Spleen (tissue), 11 donors: ENCODE measurements at regions not wholly inside any gene's neighbourhood (a gene's known extent, or its start where the extent isn't known, plus 50 kb on each side); places are given as distances from the start of the nearest gene placed in this dataset.
"Not testable (repeated sequence)": the region's sequence is repeated elsewhere in the genome, so short reads cannot be mapped to it uniquely, and the experiment has no call there.

Experiments used
- DNase-seq: peaks from one replicate; pipeline ENCODE4 v3.0.0-alpha.2; 2020
- H3K27ac ChIP-seq, 8 donors: fragments of 200-600 bp; sonication (generic) in 7 of 8; 1 replicate in 4 of 8; 2 replicates in 4 of 8; pipeline versions ENCODE4 v1.5.0 to v1.8.0; 2016 to 2021; ENCODE audit warnings: inconsistent platforms in 4 of 8, mild to moderate bottlenecking in 4 of 8, moderate library complexity in 1 of 8
- H3K27me3 ChIP-seq, 7 donors: fragments of 200-600 bp; sonication (generic) in 6 of 7; replicated peaks in 1 of 7; 1 replicate in 4 of 7; 2 replicates in 3 of 7; pipeline versions ENCODE4 v1.5.0 to v1.8.0; 2016 to 2021; ENCODE audit warnings: inconsistent platforms in 3 of 7, mild to moderate bottlenecking in 1 of 7
- H3K36me3 ChIP-seq, 6 donors: fragments of 200-600 bp; sonication (generic) in 5 of 6; 1 replicate in 4 of 6; 2 replicates in 2 of 6; pipeline versions ENCODE4 v1.5.0 to v1.8.0; 2016 to 2021; ENCODE audit warnings: inconsistent platforms in 2 of 6
- H3K4me1 ChIP-seq, 6 donors: fragments of 200-600 bp; sonication (generic) in 5 of 6; 1 replicate in 3 of 6; 2 replicates in 3 of 6; pipeline versions ENCODE4 v1.5.0 to v1.8.0; 2016 to 2021; ENCODE audit warnings: inconsistent platforms in 3 of 6
- H3K4me3 ChIP-seq, 8 donors: fragments of 200-600 bp; sonication (generic) in 7 of 8; 1 replicate in 4 of 8; 2 replicates in 4 of 8; pipeline versions ENCODE4 v1.5.0 to v1.8.0; 2016 to 2021; ENCODE audit warnings: inconsistent platforms in 4 of 8, mild to moderate bottlenecking in 4 of 8, moderate library complexity in 2 of 8
- H3K9me3 ChIP-seq, 8 donors: fragments of 200-600 bp; sonication (generic) in 7 of 8; 1 replicate in 4 of 8; 2 replicates in 4 of 8; pipeline versions ENCODE4 v1.5.0 to v1.8.0; 2016 to 2021; ENCODE audit warnings: inconsistent platforms in 4 of 8
- POLR2A ChIP-seq, 3 donors: fragments of 450-650 bp; IDR thresholded peaks; one replicate each; pipeline ENCODE4 v1.5.1; 2017; ENCODE audit warnings: antibody characterized with exemption in 3 of 3, mild to moderate bottlenecking in 1 of 3
- POLR2AphosphoS5 ChIP-seq, 3 donors: sonication (generic); formaldehyde crosslinking; IDR thresholded peaks; one replicate each; pipeline ENCODE4 v1.5.1; 2017; ENCODE audit warnings: antibody characterized with exemption in 3 of 3
- WGBS, 5 donors: extraction: QIAGEN DNeasy Blood & Tissue Kit in 3 of 5; methylation state at CpG; one replicate each; pipeline versions ENCODE4 v1.1.5 to v1.1.7; 2013 to 2018; 5-methylcytosine and 5-hydroxymethylcytosine counted together
- intact Hi-C: fragments of 100-400 bp; cut with DNase I; formaldehyde crosslinking; loops from one replicate; pipeline ENCODE4 v1.15.0; 2023; ENCODE audit warnings: low total_unique reads
- TF ChIP-seq, protein P1 (sequence below), 11 experiments: fragments of 200-600 bp in 7 of 11; fragments of 450-650 bp in 4 of 11; sonication (generic) in 4 of 11; IDR thresholded peaks in 8 of 11; conservative IDR thresholded peaks in 3 of 11; 1 replicate in 7 of 11; 2 replicates in 4 of 11; pipeline versions ENCODE4 v1.4.0 to v1.8.0; 2016 to 2021; ENCODE audit warnings: antibody characterized with exemption in 11 of 11, inconsistent platforms in 4 of 11, mild to moderate bottlenecking in 1 of 11
- donor health status: healthy with polysubstance abuse.
- donor health status: DM: no; HTN: no; CAD: no; lungs with moderate emphysema.
- donor health status: DM: no; HTN: no; CAD: no.
- donor health status: Bipolar disorder and iron deficiency.
- donor health status: healthy.
- donor health status: DM: no; HTN: no; CAD: no.
- donor health status: DM: yes; HTN: yes; CAD: no.

- no peak for DNase-seq
- no peaks in the 10 kb centered on the region for H3K36me3 ChIP-seq
- intact Hi-C loops = no loop called here
- no peak overlapping the region for H3K4me3 ChIP-seq
- peaks cover 0 to 10% (median 0%) of the 10 kb centered on the region in 8 donors for H3K9me3 ChIP-seq
- no peaks in the 10 kb centered on the region for H3K4me1 ChIP-seq
- no peak overlapping the region for H3K27ac ChIP-seq
- WGBS, 5 donors = 85 to 95% (median 88%) methylated on average over 4 of the region's 4 CpGs
- no peaks in the 10 kb centered on the region for H3K27me3 ChIP-seq
- TF ChIP-seq, protein P1, sequence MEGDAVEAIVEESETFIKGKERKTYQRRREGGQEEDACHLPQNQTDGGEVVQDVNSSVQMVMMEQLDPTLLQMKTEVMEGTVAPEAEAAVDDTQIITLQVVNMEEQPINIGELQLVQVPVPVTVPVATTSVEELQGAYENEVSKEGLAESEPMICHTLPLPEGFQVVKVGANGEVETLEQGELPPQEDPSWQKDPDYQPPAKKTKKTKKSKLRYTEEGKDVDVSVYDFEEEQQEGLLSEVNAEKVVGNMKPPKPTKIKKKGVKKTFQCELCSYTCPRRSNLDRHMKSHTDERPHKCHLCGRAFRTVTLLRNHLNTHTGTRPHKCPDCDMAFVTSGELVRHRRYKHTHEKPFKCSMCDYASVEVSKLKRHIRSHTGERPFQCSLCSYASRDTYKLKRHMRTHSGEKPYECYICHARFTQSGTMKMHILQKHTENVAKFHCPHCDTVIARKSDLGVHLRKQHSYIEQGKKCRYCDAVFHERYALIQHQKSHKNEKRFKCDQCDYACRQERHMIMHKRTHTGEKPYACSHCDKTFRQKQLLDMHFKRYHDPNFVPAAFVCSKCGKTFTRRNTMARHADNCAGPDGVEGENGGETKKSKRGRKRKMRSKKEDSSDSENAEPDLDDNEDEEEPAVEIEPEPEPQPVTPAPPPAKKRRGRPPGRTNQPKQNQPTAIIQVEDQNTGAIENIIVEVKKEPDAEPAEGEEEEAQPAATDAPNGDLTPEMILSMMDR (IDR thresholded peaks at IDR 0.05 in 8 of 11, conservative IDR thresholded peaks at IDR 0.05 in 3 of 11) = no peak
- TF ChIP-seq POLR2A (IDR thresholded peaks at IDR 0.05) = no peak
- TF ChIP-seq POLR2AphosphoS5 (IDR thresholded peaks at IDR 0.05) = no peak
Measured at GRCh38 chr4:60663769-60664168, 536.4 kb upstream of the ADGRL3 start.

GRCh38 chr4:60682901-60683300 lies 517.2 kb upstream of the ADGRL3 start:
- Histone ChIP-seq H3K36me3 (no peaks in the 10 kb centered on the region), H3K27me3 (no peaks in the 10 kb centered on the region), H3K4me3 (no peak overlapping the region), H3K27ac (no peak overlapping the region), H3K9me3 (peaks cover 0 to 7% (median 0%) of the 10 kb centered on the region in 8 donors), H3K4me1 (no peaks in the 10 kb centered on the region)
- TF ChIP-seq POLR2A (IDR thresholded peaks at IDR 0.05) (no peak), POLR2AphosphoS5 (IDR thresholded peaks at IDR 0.05) (no peak)
- TF ChIP-seq, protein P1 (IDR thresholded peaks at IDR 0.05 in 8 of 11, conservative IDR thresholded peaks at IDR 0.05 in 3 of 11) = no peak
- WGBS, 5 donors = 57 to 67% (median 61%) methylated on average over 1 of the region's 1 CpG
- intact Hi-C loops = no loop called here
- DNase-seq = no peak

DNA sequence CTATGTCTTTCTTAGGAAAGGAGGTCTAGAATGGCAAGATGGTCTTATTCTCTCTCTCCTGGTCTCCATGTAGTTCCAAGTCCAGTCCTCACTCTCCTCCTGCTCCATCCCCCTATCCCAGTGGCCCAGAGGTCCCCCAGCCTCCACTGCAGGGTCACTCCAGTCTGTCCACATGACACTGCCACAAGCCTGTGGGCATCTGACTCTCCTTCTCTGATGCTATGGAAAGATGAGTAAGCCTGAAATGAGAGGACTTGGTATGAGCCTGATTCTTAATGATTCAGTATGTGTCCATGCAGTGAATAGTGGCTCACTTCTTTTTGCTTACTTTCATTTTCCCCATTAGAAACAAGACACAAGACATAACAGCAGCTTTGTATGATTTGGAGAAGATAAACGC lies 516.8 kb upstream of the ADGRL3 start:
- Histone ChIP-seq H3K4me1 (no peaks in the 10 kb centered on the region), H3K36me3 (no peaks in the 10 kb centered on the region), H3K4me3 (no peak overlapping the region), H3K27me3 (no peaks in the 10 kb centered on the region), H3K27ac (no peak overlapping the region), H3K9me3 (peaks cover 0 to 9% (median 0%) of the 10 kb centered on the region in 8 donors)
- WGBS, 5 donors = 84 to 94% (median 88%) methylated on average over 1 of the region's 1 CpG
- no peak for TF ChIP-seq POLR2A (IDR thresholded peaks at IDR 0.05)
- TF ChIP-seq, protein P1 (IDR thresholded peaks at IDR 0.05 in 8 of 11, conservative IDR thresholded peaks at IDR 0.05 in 3 of 11) = no peak
- TF ChIP-seq POLR2AphosphoS5 (IDR thresholded peaks at IDR 0.05) = no peak
- DNase-seq = no peak
- intact Hi-C loops = no loop called here

DNA sequence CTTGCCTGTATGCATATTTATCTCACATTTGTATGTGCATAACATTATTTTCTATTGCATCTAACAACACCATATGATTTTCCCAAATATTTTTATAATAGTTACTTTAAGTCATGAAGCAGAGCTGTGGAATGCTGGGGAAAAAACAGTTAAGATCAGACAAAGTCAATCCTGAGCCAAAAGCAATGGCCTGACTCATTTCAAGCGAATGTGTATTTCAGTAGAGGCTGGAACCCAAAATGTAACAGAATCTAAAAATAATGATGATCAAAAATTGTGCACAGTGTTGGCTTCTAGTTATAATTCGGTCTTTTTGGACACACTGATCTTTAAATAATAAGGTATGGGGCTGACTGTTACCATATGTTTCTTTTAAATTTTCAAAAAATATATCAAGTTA lies 516.2 kb upstream of the ADGRL3 start:
- no peak overlapping the region for H3K4me3 ChIP-seq
- no peak for DNase-seq
- peaks cover 0 to 9% (median 0%) of the 10 kb centered on the region in 8 donors for H3K9me3 ChIP-seq
- TF ChIP-seq POLR2A (IDR thresholded peaks at IDR 0.05) (no peak), POLR2AphosphoS5 (IDR thresholded peaks at IDR 0.05) (no peak)
- TF ChIP-seq, protein P1 (IDR thresholded peaks at IDR 0.05 in 8 of 11, conservative IDR thresholded peaks at IDR 0.05 in 3 of 11) = no peak
- H3K27ac ChIP-seq = no peak overlapping the region
- WGBS, 5 donors = 63 to 75% (median 74%) methylated on average over 2 of the region's 2 CpGs
- no peaks in the 10 kb centered on the region for H3K4me1 ChIP-seq
- H3K27me3 ChIP-seq = no peaks in the 10 kb centered on the region
- no peaks in the 10 kb centered on the region for H3K36me3 ChIP-seq
- intact Hi-C loops = no loop called here

- peaks cover 0 to 40% (median 20%) of the 10 kb centered on the region in 8 donors for H3K9me3 ChIP-seq
- H3K27ac ChIP-seq, H3K27me3 ChIP-seq, H3K36me3 ChIP-seq, DNase-seq, intact Hi-C loops, H3K4me3 ChIP-seq, H3K4me1 ChIP-seq: not testable (repeated sequence)
- 83 to 93% (median 88%) methylated on average over 5 of the region's 5 CpGs for WGBS, 5 donors
Measured at GRCh38 chr4:60696062-60696461, 504.1 kb upstream of the ADGRL3 start.
